ENCODE measurements at regions not wholly inside any gene's neighbourhood (a gene's known extent, or its start where the extent isn't known, plus 50 kb on each side); places are given as distances from the start of the nearest gene placed in this dataset.
"Not testable (repeated sequence)": the region's sequence is repeated elsewhere in the genome, so short reads cannot be mapped to it uniquely, and the experiment has no call there.

DNA sequence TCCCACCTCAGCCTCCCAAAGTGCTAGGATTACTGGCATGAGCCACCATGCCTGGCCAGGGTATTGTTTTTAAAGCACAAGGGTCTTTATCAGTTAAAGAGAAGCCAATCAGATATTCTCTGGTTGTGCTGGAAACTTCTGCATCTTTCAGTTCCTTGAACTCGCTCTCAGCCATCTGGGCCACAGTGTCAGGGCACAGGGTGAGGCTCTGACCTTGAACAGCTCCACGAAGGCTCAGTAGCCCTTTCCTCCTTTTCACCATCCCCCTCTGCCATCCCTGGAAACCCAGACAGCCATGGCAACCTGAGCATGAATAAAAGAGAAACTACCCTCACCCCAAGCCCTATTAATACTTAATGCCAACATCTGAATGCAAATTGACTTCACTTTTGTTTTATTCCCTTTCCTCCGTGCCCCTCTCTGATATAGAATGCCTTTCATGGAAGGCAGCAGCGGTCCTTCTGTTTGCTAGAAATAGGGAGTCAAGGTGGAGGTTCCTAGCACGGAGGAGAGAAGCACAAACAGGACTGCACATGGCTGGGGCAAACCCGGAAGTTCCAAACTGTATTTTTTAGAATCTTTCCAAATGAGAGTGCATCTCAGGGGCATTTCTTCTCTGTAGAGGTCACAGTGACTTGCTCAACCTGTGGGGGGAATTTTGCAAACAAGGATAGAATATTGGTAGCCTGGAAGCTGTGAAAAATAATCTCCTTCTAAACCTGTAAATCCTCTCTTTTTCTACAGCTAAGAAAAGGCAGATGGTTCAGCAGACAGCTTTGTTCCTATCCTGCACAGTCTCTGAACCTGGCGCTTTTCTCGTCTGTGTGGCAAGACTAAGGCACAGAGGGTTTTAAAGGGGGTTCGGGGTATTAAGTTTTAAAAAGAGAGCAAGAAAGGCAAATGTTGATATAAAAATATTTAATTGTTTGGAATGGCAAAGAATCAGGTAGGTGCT, 176.4 kb upstream of the RREB1 start:
- no peak for FAIRE-seq

DNA sequence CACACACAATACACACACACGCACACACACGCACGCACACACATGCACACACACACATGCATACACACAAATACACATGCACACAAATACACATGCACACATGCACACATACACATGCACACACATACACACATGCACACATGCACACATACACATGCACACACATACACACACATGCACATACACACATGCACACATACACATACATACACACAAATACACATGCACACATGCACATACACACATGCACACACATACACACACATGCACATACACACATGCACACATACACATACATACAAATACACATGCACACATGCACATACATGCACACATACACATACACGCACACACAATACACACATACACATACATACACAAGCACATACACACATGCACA, 175.4 kb upstream of the RREB1 start:
- FAIRE-seq (no peak), DNase-seq (ENCODE audit: insufficient read length, low spot score) (no peak)

More for the DNA sequence above, 176.4 kb upstream of the RREB1 start:
- no peak for DNase-seq (ENCODE audit: insufficient read length, low spot score)

- FAIRE-seq (no peak), DNase-seq (ENCODE audit: insufficient read length, low spot score) (no peak)
Observed at GRCh38 chr6:6932968-6933367, 174.8 kb upstream of the RREB1 start.

DNA sequence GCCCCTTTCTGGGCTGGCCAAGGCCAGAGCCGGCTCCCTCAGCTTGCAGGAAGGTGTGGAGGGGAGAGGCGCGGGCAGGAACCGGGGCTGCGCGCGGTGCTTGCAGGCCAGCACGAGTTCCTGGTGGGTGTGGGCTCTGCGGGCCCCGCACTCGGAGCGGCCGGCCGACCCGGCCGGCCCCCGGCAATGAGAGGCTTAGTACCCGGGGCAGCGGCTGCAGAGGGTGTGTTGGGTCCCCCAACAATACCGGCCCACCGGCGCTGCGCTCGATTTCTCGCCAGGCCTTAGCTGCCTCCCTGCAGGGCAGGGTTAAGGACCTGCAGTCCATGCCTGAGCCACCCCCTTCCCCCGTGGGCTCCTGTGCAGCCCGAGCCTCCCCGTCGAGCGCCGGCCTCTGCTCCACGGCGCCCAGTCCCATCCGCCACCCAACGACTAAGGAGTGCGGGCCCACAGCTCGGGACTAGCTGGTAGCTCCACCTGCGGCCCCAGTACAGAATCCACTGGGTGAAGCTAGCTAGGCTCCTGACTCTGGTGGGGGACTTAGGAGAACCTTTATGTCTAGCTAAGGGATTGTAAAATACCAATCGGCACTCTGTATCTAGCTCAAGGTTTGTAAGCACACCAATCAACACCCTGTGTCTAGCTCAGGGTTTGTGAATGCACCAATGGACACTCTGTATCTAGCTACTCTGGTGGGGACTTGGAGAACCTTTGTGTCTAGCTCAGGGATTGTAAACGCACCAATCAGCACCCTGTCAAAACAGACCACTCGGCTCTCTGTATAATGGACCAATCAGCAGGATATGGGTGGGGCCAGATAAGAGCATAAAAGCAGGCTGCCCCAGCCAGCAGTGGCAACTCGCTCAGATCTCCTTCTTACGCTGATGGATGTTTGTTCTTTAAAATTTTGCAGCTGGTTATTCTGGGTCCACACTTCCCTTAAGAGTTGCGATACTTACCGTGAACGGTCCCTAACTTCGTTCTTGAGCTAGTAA, 167.4 kb upstream of the RREB1 start:
- DNase-seq (ENCODE audit: insufficient read length, low spot score) (no peak), FAIRE-seq (no peak)

GRCh38 chr6:6941201-6941600, 166.6 kb upstream of the RREB1 start:
- DNase-seq (ENCODE audit: insufficient read length, low spot score) = no peak
- FAIRE-seq = no peak

DNA sequence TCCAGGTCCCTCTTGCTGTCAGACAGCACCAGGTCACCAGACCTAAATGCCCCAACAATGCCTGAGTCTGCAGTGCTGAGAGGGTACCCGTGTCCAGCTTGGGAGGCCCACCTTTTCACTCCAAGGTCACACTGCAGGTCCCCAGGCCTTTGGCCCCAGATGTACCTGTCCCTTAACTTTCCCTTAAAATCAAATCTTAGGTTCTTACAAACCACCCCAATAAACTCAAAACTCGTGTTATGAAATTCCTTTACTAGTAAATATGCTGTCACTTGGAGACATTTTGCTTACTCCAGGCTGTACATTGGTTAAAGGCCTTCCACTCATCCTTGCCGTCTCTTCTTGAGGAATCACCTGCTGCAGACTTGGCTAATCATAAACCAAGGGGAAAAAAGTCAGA, 165.7 kb upstream of the RREB1 start:
- DNase-seq (ENCODE audit: insufficient read length, low spot score) (no peak), FAIRE-seq (no peak)

DNA sequence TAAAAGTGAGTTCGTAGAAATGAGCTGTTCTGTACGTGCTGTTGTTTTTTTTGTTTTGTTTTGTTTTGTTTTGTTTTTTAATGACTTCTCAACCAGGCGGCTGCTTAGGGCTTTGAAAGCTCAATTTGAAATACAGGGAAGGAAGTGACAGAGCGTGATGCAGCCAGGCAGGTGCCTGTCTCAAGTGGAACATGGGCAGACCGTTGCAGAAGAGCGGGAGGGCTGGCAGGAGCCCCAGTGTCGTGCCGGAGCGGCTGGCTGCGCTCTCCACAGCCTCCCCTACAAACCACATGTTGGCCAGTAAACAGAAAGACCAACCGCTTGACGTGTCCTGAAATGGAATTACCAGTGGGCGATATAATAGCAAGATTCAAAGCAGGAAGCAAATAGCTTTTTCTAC, 164.9 kb upstream of the RREB1 start:
- no peak for DNase-seq (ENCODE audit: insufficient read length, low spot score)
- FAIRE-seq = peak; percentile 14

DNA sequence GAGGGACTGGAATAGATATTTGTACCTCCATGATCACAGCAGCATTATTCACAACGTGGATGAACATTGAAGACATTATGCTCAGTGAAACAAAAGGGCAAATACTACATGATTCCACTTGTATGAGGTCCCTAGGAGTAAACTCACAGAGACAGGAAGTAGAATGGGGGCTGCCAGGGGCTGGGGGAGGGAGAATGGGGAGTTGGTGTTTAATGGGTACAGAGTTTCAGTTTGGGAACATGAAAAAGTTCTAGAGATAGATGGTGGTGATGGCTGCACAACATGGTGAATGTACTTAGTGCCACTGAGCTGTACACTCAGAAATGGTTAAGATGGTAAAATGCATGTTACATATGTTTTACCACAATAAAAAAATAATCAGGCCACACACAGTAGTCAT, 164.3 kb upstream of the RREB1 start:
- FAIRE-seq = peak; percentile 21
- DNase-seq (ENCODE audit: insufficient read length, low spot score) = no peak

GRCh38 chr6:6946206-6947155, 161.3 kb upstream of the RREB1 start:
- DNase-seq (ENCODE audit: insufficient read length, low spot score) = no peak
- no peak for FAIRE-seq

GRCh38 chr6:6950373-6951145, 157.2 kb upstream of the RREB1 start:
- no peak for DNase-seq (ENCODE audit: insufficient read length, low spot score)
- no peak for FAIRE-seq

- FAIRE-seq (no peak), DNase-seq (ENCODE audit: insufficient read length, low spot score) (no peak)
Observed at GRCh38 chr6:6951355-6951754, 156.4 kb upstream of the RREB1 start.

DNA sequence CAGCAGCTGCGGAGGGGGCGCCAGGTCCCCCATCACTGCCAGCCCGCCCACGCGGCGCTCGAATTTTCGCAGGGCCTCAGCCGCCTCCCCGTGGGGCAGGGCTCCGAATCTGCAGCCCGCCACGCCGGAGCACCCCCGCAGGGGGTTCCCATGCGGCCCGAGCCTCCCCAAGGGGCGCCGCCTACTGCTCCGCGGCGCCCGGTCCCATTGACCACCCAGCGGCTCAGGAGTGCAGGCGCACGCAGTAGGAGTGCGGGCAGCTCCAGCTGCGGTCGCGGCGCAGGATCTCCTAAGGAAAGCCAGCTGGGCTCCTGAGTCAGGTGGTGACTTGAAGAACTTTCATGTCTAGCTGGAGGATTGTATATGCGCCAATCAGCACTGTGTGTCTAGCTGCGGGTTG, 155.3 kb upstream of the RREB1 start:
- FAIRE-seq (no peak), DNase-seq (ENCODE audit: insufficient read length, low spot score) (no peak)

- not testable (repeated sequence) for FAIRE-seq; DNase-seq (ENCODE audit: insufficient read length, low spot score)
Observed at GRCh38 chr6:6952927-6953326, 154.8 kb upstream of the RREB1 start.

DNA sequence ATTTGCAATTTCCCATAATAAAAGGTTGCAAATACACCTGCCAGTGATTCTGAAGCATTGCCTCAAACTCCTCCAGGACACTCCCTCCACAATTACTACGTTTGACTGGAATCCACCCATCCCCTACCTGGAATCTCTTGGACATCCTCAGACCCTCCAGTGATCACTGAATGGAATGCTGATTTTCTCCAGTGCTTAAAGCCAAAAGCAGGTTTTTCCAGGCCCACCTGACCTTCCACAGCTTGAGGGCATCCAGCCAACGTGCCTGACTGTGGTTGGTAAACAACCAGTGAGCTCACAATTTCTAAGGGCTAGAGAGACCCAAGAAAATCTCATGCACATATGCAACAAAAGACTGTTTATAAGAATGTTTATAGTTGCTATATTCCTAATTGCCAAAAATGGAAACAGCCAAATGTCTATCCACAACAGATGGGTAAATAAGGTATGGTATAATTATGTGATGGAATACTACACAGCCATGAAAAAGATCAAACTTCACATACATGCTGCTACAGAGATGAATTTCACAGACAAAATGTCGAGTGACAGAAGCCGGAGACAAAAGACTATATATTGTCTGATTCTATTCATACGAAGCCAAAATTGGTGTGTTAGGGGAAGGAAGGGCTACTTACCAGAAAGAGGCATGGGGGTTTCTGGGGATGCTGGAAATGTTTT, 147.1 kb upstream of the RREB1 start:
- no peak for DNase-seq (ENCODE audit: insufficient read length, low spot score)
- FAIRE-seq = no peak

DNA sequence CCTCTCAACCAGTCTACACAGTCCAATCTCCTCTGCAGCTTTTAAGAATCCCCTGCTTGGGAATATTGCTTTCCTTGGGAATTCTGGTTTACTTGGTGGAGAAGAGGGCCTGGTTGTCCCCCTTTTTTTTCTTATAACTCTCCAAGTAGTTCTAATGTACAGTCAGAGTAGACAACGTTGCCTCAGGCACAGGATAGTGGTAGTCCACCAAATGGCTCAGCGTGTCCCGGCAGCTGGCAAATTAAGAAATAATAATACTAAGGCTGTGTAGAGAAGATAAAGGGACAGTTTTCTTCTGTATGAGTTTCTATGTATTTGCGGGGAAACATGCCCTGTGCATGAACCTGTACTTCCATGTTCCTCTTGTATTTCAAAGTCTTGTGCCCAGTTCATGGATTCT, 145.7 kb upstream of the RREB1 start:
- FAIRE-seq (no peak), DNase-seq (ENCODE audit: insufficient read length, low spot score) (no peak)

- no peak for FAIRE-seq
- DNase-seq (ENCODE audit: insufficient read length, low spot score) = no peak
Observed at GRCh38 chr6:6962699-6963098, 145.1 kb upstream of the RREB1 start.

DNA sequence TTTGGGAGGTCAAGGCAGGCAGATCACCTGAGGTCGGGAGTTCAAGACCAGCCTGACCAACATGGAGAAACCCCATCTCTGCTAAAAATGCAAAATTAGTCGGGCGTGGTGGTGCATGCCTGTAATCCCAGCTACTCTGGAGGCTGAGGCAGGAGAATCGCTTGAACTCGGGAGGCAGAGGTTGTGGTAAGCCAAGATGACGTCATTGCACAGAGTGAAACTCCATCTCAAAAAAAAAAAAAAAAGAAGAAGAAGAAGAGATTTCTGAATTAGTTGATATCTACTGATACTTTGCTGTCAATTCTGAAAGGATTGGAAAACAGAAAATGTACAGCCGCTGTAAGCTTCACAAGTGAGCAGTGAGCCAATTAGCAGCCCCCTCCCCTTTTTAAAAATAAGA, 144.4 kb upstream of the RREB1 start:
- not testable (repeated sequence) for FAIRE-seq; DNase-seq (ENCODE audit: insufficient read length, low spot score)

DNA sequence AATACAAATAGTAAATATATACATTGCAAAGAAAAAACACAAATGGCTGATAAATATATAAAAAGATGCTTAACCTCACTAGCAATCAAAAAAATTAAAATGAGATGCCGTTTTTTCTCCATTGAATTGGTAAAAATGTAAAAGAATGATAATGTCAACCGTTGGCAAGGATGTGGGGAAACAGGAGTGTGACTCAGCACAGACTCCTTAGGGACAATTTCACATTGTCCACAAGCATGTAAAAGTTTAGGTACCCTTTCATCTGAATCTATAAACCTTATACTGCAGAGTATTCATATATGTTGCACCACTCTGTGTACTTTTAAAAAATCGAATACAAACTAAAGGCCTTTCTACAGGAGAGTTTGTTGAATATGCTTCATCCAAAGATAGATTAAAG, 143.1 kb upstream of the RREB1 start:
- DNase-seq (ENCODE audit: insufficient read length, low spot score) (no peak), FAIRE-seq (no peak)

GRCh38 chr6:6966127-6966526, 141.6 kb upstream of the RREB1 start:
- DNase-seq (ENCODE audit: insufficient read length, low spot score) = no peak
- FAIRE-seq = no peak

Measured in GM19239 (cell line).